ENCODE measurements at regions not wholly inside any gene's neighbourhood (a gene's known extent, or its start where the extent isn't known, plus 50 kb on each side); places are given as distances from the start of the nearest gene placed in this dataset.

GRCh38 chr4:124866301-124866700, 153.8 kb upstream of the ANKRD50 start:
- H4K20me1 ChIP-seq (ENCODE audit: insufficient read depth, low read length), result no peaks in the 10 kb centered on the region
- no peaks in the 10 kb centered on the region for H3K79me2 ChIP-seq (ENCODE audit: insufficient read depth, low read length)
- H3K4me2 ChIP-seq (ENCODE audit: low read length), result no peak overlapping the region
- H3K9me2 ChIP-seq (ENCODE audit: low read depth, low read length), result no peaks in the 10 kb centered on the region
- H3K36me3 ChIP-seq (ENCODE audit: insufficient read depth, low read length), result no peaks in the 10 kb centered on the region
- H2AFZ ChIP-seq (ENCODE audit: low read length), result no peak overlapping the region
- H3K9ac ChIP-seq (ENCODE audit: low read length), result no peak overlapping the region
- no peaks in the 10 kb centered on the region for H3F3A ChIP-seq (ENCODE audit: insufficient read depth, low read length)
- no peak for TF ChIP-seq EZH2 (IDR thresholded peaks at IDR 0.05; ENCODE audit: borderline replicate concordance, low read length)
- TF ChIP-seq CTCF (IDR thresholded peaks at IDR 0.05; ENCODE audit: low read length), result no peak
- H3K27me3 ChIP-seq (ENCODE audit: insufficient read depth, low read length), result no peaks in the 10 kb centered on the region
- H3K27ac ChIP-seq (ENCODE audit: low read depth, low read length, poor library complexity, severe bottlenecking), result no peak overlapping the region
- no peaks in the 10 kb centered on the region for H3K9me3 ChIP-seq (ENCODE audit: low read length)
- H3K4me1 ChIP-seq (ENCODE audit: insufficient read depth, low read length, severe bottlenecking), result no peaks in the 10 kb centered on the region
- H3K4me3 ChIP-seq (ENCODE audit: low read depth, low read length, poor library complexity, severe bottlenecking), result no peak overlapping the region

GRCh38 chr4:124863040-124863545, 150.6 kb upstream of the ANKRD50 start:
- Histone ChIP-seq H3K9ac (ENCODE audit: low read length) (no peak overlapping the region), H3K27ac (ENCODE audit: low read depth, low read length, poor library complexity, severe bottlenecking) (no peak overlapping the region), H3K9me2 (ENCODE audit: low read depth, low read length) (no peaks in the 10 kb centered on the region), H3K4me1 (ENCODE audit: insufficient read depth, low read length, severe bottlenecking) (no peaks in the 10 kb centered on the region), H3K36me3 (ENCODE audit: insufficient read depth, low read length) (no peaks in the 10 kb centered on the region), H4K20me1 (ENCODE audit: insufficient read depth, low read length) (no peaks in the 10 kb centered on the region), H3F3A (ENCODE audit: insufficient read depth, low read length) (no peaks in the 10 kb centered on the region), H3K9me3 (ENCODE audit: low read length) (no peaks in the 10 kb centered on the region), H2AFZ (ENCODE audit: low read length) (no peak overlapping the region), H3K4me2 (ENCODE audit: low read length) (no peak overlapping the region), H3K79me2 (ENCODE audit: insufficient read depth, low read length) (no peaks in the 10 kb centered on the region), H3K4me3 (ENCODE audit: low read depth, low read length, poor library complexity, severe bottlenecking) (no peak overlapping the region), H3K27me3 (ENCODE audit: insufficient read depth, low read length) (no peaks in the 10 kb centered on the region)
- no peak for TF ChIP-seq EZH2 (IDR thresholded peaks at IDR 0.05; ENCODE audit: borderline replicate concordance, low read length)

GRCh38 chr4:124862261-124862660, 149.7 kb upstream of the ANKRD50 start:
- Histone ChIP-seq H3K36me3 (ENCODE audit: insufficient read depth, low read length) (no peaks in the 10 kb centered on the region), H3K9ac (ENCODE audit: low read length) (no peak overlapping the region), H3K27me3 (ENCODE audit: insufficient read depth, low read length) (no peaks in the 10 kb centered on the region), H3K79me2 (ENCODE audit: insufficient read depth, low read length) (no peaks in the 10 kb centered on the region), H3K4me2 (ENCODE audit: low read length) (no peak overlapping the region), H3K9me2 (ENCODE audit: low read depth, low read length) (no peaks in the 10 kb centered on the region), H3K9me3 (ENCODE audit: low read length) (no peaks in the 10 kb centered on the region), H2AFZ (ENCODE audit: low read length) (no peak overlapping the region), H3F3A (ENCODE audit: insufficient read depth, low read length) (no peaks in the 10 kb centered on the region), H3K4me3 (ENCODE audit: low read depth, low read length, poor library complexity, severe bottlenecking) (no peak overlapping the region), H3K4me1 (ENCODE audit: insufficient read depth, low read length, severe bottlenecking) (no peaks in the 10 kb centered on the region), H3K27ac (ENCODE audit: low read depth, low read length, poor library complexity, severe bottlenecking) (no peak overlapping the region), H4K20me1 (ENCODE audit: insufficient read depth, low read length) (no peaks in the 10 kb centered on the region)
- TF ChIP-seq CTCF (IDR thresholded peaks at IDR 0.05; ENCODE audit: low read length) (no peak), EZH2 (IDR thresholded peaks at IDR 0.05; ENCODE audit: borderline replicate concordance, low read length) (no peak)

GRCh38 chr4:124861761-124862160, 149.2 kb upstream of the ANKRD50 start:
- TF ChIP-seq CTCF (IDR thresholded peaks at IDR 0.05; ENCODE audit: low read length), result no peak
- TF ChIP-seq EZH2 (IDR thresholded peaks at IDR 0.05; ENCODE audit: borderline replicate concordance, low read length), result no peak
- Histone ChIP-seq H3K4me1 (ENCODE audit: insufficient read depth, low read length, severe bottlenecking) (no peaks in the 10 kb centered on the region), H3K36me3 (ENCODE audit: insufficient read depth, low read length) (no peaks in the 10 kb centered on the region), H3K79me2 (ENCODE audit: insufficient read depth, low read length) (no peaks in the 10 kb centered on the region), H2AFZ (ENCODE audit: low read length) (no peak overlapping the region), H3K27ac (ENCODE audit: low read depth, low read length, poor library complexity, severe bottlenecking) (no peak overlapping the region), H3K27me3 (ENCODE audit: insufficient read depth, low read length) (no peaks in the 10 kb centered on the region), H3K4me2 (ENCODE audit: low read length) (no peak overlapping the region), H3K9ac (ENCODE audit: low read length) (no peak overlapping the region), H4K20me1 (ENCODE audit: insufficient read depth, low read length) (no peaks in the 10 kb centered on the region), H3K9me3 (ENCODE audit: low read length) (no peaks in the 10 kb centered on the region), H3F3A (ENCODE audit: insufficient read depth, low read length) (no peaks in the 10 kb centered on the region), H3K9me2 (ENCODE audit: low read depth, low read length) (no peaks in the 10 kb centered on the region), H3K4me3 (ENCODE audit: low read depth, low read length, poor library complexity, severe bottlenecking) (no peak overlapping the region)

Measured in OCI-LY1 (cell line).